ENCODE measurements at regions not wholly inside any gene's neighbourhood (a gene's known extent, or its start where the extent isn't known, plus 50 kb on each side); places are given as distances from the start of the nearest gene placed in this dataset.

GRCh38 chr17:15038656-15039055 lies 226.5 kb downstream of the PMP22 start:
- no peak for DNase-seq

GRCh38 chr17:15036238-15036637 lies 228.9 kb downstream of the PMP22 start:
- DNase-seq = no peak

- no peak for DNase-seq
Measured at GRCh38 chr17:15031975-15032374, 233.2 kb downstream of the PMP22 start.

GRCh38 chr17:15029469-15029868 lies 235.7 kb downstream of the PMP22 start:
- DNase-seq = no peak

- DNase-seq = no peak
Measured at GRCh38 chr17:15027853-15028252, 237.3 kb downstream of the PMP22 start.

- DNase-seq = no peak
Measured at GRCh38 chr17:15026088-15026487, 239.0 kb downstream of the PMP22 start.

GRCh38 chr17:15023589-15024336 lies 241.4 kb downstream of the PMP22 start:
- no peak for DNase-seq

GRCh38 chr17:15019158-15019557 lies 246.0 kb downstream of the PMP22 start:
- DNase-seq = no peak

GRCh38 chr17:15012351-15012980 lies 252.7 kb downstream of the PMP22 start:
- DNase-seq = no peak

GRCh38 chr17:15009087-15009486 lies 256.0 kb downstream of the PMP22 start:
- DNase-seq = no peak

GRCh38 chr17:15007147-15007553 lies 258.0 kb downstream of the PMP22 start:
- DNase-seq = no peak

- DNase-seq = no peak
Measured at GRCh38 chr17:15006421-15007128, 258.6 kb downstream of the PMP22 start.

- no peak for DNase-seq
Measured at GRCh38 chr17:15000661-15001060, 264.5 kb downstream of the PMP22 start.

- no peak for DNase-seq
Measured at GRCh38 chr17:14997290-14997689, 267.8 kb downstream of the PMP22 start.

GRCh38 chr17:14986127-14986526 lies 279.0 kb downstream of the PMP22 start:
- no peak for DNase-seq

GRCh38 chr17:14972844-14973243 lies 292.3 kb downstream of the PMP22 start:
- no peak for DNase-seq

GRCh38 chr17:14971054-14971453 lies 294.1 kb downstream of the PMP22 start:
- no peak for DNase-seq

GRCh38 chr17:14959106-14959648 lies 305.9 kb downstream of the PMP22 start:
- DNase-seq = no peak

- DNase-seq = no peak
Measured at GRCh38 chr17:14953405-14953804, 311.7 kb downstream of the PMP22 start.

- DNase-seq = no peak
Measured at GRCh38 chr17:14950686-14951085, 314.4 kb downstream of the PMP22 start.

- DNase-seq = no peak
Measured at GRCh38 chr17:14950216-14950615, 314.9 kb downstream of the PMP22 start.

GRCh38 chr17:14947671-14948070 lies 317.5 kb downstream of the PMP22 start:
- DNase-seq = no peak

- DNase-seq = no peak
Measured at GRCh38 chr17:14946481-14946880, 318.6 kb downstream of the PMP22 start.
